GM21619 (cell line): ENCODE measurements at regions not wholly inside any gene's neighbourhood (a gene's known extent, or its start where the extent isn't known, plus 50 kb on each side); places are given as distances from the start of the nearest gene placed in this dataset.

Experiments
- ATAC-seq: cut with Tn5 transposase; IDR thresholded peaks from one replicate; pipeline ENCODE4 v1.9.1; 2021; ENCODE audit not compliant: unreplicated experiment

DNA sequence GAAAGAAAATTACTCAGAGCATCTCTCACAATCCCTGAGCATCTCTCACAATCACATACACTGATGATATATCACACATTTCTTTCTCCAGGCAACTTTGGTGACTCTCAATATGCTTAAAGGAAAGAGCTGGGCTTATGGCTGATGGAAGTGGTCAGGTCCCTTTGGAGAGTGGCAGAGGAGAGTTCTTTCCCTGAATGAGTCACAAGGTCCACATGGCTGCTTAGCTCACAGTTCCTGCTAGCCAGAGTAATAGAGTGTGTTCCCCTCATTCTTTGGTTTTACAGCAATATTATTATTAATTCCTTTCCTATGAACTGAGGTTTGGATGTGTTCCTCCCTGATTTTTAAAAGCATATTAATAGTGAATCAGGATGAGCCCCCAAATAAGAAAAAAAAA is 287.4 kb downstream of the C7orf25 start:
- no peak for ATAC-seq

DNA sequence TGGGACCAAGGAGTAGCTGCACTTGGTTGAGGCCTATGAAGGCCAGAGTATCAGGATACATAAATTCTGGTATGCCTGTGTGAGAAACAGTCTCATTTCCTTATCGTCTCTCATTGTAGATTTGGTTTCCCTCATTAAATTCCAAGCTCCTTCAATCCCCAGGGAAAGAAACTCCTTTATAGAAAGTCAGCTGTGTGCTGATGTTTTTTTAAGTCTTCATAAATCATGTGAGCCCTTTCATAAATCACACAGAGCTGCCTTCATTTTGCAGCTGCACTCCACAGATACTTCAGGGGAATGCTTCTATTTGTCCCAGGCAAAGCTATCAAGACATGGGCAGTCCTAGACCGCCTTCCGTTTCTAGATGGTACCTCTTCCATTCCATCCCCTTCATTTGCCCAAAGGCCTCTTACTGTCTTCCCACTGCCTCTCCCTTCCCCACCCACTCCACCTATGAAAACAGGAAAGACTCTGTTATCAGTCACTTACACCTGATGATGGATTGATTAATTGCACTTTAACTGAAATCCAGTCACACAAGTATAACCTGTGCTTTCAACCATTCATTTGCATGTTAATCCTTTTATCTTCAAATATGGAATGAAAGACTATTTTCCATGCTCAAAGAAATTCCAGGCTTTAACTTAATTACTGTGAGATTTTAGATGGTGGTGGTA is 290.2 kb downstream of the C7orf25 start:
- no peak for ATAC-seq

DNA sequence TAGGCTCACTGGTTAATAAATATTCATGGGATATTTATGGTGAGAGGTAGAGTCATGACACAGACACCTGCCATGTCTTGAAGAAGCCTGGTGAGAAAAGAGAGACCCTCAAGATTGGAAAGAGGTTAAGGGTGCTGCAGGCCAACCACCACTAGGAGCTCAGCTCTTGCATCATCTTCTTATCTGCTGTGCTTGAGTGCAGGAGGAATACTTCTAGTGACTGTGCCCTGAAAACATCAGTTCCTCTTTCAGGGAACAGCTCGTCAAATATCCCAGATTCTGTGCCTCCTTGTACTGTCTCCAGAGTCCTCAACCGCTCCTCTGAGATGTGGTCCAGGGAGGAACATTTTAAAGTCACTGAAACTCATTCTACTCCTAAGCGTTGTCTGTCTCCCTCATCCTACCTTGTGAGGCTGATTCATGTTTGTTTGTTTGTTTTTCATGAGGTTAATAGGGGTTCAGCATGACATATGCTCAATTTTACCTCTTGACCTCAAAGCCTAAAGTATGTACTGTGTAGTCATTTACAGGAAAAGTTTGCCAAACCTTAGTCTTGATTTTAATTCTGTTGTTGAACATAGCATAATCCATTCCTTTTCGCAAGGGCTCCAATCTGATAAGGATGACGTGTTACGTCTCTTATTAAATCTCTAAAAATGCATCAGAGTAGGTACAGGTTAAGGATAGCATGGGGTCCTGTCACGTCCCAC is 293.1 kb downstream of the C7orf25 start:
- ATAC-seq: no peak

DNA sequence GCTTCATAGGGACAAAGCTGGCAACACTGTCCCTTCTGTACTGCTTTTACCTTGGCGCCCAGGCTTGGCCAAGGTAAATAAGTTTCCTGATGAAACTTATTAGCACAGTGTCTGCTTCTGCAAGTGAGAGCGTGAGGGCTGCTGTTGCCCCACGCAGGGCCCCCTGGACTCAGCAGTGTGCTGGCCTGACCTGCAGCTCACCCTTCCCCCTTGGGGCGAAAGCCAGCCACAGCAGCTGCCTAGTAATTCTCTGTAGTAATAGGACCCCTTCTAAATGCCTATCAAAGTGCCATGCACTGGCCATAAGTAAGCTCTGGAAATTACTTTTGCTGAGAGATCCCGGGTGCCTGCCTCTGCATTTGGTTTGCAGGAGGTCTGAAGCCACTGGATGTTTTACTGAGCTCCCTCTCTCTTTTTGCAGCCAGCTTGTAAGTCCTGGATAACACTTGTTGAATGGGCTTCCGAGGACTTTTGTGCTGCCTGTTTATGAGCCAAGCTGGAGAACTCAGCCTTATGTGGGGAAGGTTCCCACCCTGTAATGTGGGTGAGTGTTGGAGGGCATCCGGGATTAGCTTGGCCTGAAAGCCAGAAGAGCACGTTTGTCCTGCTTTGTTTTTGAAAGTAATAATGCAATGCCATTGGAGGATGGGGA is 293.9 kb downstream of the C7orf25 start:
- no peak for ATAC-seq

DNA sequence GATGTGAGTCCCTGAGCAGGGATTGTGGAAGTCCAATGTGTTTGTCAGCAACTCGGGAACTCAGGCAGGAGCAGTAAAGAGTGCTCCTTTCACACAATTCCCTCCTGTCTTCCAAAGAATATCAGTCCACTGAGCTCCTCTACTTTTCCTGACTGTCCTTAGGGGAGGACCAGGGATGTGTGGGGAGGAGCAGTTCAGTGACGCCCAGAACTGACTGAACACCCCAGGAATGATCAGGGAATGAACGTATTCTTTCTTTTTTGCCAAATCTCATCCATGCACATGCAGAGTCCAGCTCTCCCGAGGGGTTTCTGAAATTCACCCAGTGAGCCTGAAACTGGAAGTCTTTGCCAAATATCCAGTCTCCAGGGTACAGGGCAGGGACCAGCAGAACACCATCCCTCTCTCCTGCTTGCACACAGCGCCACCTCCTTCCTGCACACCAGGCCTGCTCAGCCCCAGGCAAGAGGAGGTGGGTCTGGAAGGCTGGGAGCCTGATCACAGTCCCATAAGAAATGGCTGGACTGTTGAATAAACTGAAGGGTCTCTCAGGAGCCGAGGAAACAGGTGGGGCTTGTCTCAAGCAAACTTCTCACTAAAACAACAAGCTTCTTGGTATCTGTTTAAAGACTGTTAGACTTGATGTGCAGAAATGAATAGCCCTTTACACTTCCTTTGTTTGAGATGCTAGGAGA is 294.7 kb downstream of the C7orf25 start:
- no peak for ATAC-seq

DNA sequence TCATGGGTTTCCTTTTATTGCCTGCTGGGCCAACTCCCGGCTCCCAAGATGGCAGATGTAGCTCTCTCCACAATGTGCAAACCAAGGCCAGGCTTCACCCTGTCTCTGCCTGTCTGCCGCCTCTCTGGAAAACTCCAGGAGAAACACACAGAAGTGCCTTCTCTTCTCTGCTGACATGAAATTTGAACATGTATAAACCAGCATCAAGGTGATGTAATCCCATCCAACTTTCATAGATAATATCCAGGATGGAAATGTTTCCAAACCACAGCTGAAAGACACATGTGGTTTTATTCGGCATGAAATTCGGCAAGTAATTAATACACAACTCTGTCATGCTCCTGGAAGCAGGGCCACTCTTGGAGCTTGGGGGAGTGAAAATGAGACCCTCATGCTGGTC is 297.2 kb downstream of the C7orf25 start:
- no peak for ATAC-seq

DNA sequence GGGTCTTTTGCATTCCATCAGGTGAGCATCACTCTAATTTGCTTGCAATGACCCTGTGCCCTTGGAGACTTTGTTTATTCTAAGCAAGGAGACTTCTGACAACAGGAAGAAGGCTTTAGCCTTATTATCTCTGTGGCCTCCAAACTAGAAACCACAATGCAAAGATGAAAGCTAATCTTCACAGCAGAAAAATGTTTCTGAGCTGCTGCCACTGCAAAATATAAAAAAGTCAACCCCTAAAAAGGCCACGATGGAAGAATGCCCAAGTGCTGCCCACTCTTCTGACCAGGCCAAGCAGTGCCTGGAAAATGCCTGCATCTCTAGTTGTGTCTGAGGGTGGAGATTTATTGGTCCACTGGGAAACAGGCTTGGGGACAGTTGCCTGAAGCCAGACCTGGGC is 299.9 kb downstream of the C7orf25 start:
- ATAC-seq: no peak

DNA sequence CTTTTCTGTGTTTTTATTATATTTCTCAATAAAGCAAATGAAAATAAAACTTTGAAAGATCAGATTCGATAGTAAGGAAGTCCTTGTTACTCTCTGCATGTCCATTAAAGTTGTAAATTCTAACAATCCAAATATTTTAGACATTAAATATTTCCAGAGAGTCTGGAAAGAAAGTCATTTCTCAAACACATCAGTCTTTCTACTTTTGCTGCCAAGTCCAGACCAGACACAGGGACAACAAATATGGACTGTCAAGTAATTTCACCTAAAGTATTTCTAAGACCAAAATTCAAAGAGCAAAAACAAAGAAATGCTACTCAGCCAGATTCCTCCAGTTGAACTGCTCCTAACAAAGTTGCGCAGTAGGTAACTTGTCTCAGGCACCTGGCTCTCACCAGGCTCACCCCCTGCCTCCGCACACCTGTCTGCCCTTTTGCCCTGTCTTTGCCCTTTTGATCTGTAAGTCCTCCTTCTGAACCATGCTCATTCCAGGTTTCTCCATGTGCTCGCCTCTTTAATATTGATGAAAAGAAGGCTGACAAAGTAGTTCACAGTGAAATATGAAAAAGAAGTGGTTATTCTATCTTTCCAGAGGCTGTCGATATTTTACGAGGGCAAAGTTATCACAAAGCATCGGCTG is 300.5 kb downstream of the C7orf25 start:
- ATAC-seq: no peak

DNA sequence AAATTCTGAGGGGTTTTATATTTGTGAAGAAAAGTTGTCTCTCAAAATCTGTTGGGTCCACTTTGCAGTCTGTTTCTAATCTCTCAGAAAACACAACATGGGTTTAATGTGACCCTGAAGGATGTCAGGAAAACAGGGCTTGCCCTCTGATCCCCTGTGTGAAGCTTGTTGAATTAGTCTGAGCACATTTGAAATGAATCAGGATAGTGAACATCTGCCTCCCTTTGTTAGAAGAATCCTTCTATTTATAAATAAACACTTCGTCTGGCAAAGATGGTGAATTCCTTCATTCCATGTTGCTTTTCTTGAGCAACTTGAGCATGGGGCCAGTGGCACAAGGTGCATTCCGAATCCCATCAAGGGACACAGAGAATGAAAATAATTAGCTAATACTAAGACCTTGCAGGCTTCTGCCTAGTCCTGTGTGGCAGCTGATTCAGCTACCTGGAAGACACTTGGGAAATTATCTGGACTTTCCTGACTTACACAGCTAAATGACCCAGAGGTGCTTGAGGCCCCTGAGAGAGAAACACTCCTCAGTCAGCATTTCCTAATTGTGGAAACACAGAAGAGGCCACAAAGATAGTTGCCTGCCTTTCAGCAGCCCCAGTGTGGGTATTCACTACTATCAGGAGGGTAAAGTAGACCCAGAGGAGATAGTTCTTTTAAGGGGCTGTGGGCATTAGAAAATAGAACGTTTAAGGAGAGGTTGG is 305.5 kb downstream of the C7orf25 start:
- no peak for ATAC-seq

DNA sequence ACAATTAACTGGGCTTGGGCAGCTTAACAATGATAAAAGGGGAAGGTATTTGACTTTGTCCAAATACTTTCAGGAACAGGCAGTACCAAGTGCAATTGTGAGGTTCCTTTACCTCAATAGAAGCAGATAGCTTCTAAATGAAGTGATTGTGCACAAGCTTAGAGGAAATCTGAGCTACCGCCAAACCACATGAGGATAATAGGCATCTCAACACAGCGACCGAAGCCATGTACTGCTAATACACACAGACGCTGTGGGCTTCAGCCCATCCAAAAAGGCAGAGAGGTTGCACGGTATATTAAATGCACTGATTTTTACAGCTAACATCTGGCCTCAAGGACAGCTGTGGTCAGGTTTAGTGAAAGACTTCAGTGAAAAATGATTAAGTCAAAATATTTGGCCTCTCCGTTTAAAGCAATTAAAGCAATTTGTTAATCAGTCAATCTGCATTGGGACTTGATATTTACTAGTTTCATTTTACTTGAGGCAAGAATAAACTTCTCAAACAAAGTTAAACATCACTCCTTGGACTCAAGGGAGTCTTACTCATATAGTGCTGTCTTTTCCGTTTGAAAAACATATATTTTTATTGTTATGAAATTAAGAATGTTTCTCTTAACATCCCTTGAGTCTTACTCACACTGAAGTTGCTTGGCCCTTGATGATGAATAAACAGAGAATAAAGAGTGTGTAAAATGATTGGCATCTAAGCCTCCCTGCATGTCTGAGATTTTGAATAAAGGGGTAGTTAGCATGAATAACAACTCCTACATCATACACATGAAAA is 306.3 kb downstream of the C7orf25 start:
- ATAC-seq: no peak

DNA sequence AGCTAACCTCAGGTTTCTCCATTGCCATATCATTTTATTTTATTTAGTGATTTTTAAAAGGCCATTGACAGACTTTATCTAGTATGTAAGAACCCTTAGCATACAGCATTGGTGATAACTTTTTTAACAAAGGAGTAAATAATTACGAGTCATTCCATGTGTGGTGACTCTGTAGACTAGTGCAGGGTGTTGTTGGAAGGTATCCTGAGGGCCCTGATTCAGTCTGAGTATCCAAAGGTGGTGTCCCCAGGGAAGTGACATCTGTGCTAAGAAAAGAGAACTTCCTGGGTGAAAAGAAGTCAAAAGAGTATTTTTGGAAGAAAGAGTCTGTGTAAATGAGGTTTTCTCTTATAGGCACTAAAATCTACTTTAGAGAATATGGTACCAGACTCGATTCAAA is 308.4 kb downstream of the C7orf25 start:
- ATAC-seq: no peak

DNA sequence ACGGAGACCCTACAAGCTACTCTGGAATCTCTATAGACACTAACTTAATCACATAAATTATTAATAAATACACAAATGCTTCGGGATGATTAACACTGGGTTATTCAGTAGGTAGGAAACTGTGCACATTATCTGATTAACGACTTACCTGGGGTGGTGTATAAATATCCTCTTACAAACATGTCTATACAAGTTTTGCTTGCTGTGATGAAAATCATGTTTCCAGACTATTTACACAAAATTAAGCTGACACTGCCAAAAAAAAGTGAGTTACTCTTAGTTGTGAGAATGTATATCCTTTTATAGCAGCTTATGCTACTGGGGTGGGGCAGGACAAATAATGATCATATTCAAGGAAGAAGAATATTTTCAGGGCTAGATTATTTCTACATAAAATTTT is 314.6 kb downstream of the C7orf25 start:
- ATAC-seq: no peak

DNA sequence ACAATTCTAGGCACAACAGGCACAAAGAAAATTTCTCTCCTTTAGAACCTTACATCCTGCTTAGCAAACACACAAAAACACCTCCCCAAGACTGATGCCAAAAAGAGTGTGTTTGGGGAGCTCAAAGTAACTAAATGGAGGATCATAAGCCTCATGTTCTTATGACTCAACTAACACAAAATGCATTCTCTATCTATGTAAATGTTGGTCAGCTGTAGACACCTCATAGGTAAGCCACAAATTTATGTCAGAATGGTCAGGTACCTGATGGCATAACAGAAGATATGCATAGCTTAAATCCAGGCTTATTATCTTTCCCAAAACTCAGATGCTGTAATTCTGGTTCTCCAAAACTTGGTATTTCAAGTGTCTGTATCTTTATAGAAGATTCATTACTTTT is 315.1 kb downstream of the C7orf25 start:
- ATAC-seq: no peak

DNA sequence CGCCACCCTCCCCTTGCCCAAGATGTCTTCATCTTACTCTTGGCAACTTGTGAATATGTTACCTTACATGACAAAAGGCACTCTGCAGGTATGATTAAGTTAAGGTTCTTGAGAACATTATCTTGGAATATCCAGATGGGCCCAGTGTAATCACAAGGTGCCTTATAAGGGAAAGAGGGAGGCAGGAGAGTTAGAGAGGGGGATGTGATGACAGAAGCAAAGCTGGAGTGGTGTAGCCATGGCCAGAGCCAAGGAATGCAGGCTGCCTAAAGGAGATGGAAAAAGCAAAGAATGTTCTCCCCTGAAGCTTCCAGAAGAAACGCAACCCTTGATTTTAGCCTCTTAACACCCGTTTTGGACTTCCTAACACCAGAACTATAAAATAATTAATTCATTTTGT is 318.0 kb downstream of the C7orf25 start:
- ATAC-seq: no peak

DNA sequence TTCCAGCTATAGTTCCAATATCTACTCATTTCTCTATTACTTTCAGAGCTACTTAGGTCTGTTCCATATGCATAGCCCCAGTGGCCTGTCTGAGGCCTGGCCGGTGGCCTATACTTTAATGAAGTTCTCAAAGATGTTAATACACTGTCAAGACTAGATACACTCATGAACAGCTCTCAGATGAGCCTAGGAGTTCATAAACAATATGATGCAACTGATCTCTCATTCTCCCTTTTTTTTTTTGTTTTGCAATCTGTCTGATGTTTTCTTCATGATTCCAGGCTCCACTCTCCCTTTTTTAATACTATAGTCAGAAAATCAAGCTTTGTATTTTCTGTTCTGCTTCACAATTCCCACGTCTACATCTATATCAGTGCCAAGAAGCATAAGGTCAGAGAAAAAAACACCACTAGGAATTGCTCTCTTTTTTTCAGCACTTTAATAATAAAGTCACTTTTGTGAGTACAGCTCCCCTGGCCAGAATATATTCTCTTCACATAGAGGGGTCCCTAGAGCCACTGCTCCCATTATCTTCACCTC is 321.0 kb downstream of the C7orf25 start:
- ATAC-seq: no peak

DNA sequence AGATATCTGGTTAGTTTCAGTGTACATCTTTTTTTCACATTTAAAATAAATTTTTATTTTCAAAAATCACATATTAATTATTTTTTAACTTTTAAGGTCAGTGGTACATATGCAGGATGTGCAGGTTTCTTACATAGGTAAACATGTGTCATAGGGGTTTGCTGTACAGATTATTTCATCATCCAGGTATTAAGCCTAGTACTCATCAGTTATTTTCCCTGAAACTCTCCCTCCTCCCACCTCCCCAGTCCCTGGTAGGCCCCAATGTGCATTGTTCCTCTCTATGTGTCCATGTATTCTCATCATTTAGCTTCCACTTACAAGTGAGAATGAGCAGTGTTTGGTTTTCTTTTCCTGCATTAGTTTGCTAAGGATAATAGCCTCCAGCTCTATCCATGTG is 323.0 kb downstream of the C7orf25 start:
- ATAC-seq: no peak

DNA sequence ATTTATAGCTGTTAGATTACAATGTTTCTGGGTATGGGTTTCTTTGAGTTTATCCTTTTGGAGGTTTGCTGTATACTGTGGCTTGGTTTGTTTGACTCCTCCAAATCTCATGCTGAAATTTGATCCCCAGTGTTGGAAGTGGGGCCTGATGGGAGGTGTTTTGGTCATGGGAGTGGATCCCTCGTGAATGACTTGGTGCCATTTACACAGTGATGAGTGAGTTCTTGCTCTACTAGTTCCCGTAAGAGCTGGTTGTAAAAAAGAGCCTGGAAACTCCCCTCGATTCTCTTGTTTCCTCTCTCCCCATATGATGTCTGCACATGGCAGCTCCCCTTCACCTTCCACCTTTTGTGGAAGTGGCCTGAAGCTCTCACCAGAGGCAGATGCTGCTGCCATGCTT is 324.1 kb downstream of the C7orf25 start:
- no peak for ATAC-seq

DNA sequence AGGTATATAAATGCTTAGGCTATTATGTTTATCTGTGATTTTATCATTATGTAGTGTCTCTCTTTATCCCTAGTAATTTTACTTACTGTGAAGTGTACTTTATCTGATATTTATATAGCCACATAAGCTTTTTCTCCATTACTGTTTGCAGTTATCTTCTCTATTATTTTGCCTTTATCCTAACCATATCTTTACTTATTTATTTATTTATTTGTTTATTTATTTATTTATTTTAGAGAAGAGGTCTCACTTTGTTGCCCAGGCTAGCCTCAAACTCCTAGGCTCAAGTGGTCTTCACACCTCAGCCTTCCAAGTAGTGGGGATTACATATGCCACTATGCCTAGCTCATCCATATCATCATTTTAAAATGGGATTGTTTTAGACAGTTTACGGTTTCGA is 331.8 kb downstream of the C7orf25 start:
- ATAC-seq: no peak

DNA sequence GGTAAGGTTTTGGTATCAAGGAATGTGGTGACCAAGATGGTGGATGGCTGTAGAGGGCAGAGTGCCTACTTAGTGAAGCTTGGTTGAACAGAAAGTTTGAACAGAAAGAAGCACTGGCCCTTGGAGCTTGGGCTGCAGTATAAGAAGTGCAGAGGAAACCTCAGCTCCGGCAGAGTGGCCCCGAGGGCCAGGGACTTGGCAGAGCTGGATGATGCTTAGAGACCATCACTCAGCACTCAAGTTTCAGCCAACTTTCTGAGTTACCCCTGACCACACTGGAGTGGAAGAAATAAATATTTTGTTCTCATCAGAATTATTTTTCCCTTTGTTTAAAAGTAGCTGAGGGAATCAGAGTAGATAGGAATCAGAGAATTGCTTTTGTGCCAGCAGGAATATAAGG is 336.7 kb downstream of the C7orf25 start:
- ATAC-seq: no peak

DNA sequence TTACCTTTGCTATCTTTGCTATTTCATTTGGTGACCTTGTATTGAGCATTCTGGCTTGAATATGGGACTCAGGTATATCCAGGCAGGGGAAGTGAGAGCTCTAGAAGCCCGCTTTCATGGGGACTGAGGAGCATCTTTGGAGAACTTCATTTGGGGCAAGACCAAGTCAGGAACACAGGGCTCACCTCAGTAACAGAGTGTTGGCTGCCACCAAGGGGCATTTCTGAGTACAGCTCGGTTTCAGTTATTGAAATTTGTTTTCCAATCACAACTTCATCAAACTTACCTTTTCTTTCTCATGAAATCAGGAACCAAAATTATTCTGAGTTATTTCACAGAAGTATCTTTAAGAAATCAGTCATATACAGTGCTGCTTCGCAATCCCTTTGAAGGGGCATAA is 337.2 kb downstream of the C7orf25 start:
- no peak for ATAC-seq
